Naive thymus-derived CD8-positive, alpha-beta T cell (primary cell): ENCODE measurements at regions not wholly inside any gene's neighbourhood (a gene's known extent, or its start where the extent isn't known, plus 50 kb on each side); places are given as distances from the start of the nearest gene placed in this dataset.

Source experiments
- ATAC-seq, 2 donors: fragments of 150-1000 bp; cut with Tn5 transposase in 1 of 2; sonication (Bioruptor Pico), chemical (Tn5 transposase) in 1 of 2; 1 replicate in 1 of 2; 2 replicates in 1 of 2; pipeline ENCODE4 v1.10.0; 2021; ENCODE audit warnings: mild to moderate bottlenecking in 2 of 2, moderate library complexity in 2 of 2
- POLR2A ChIA-PET: fragments of 350-600 bp; sonication (Branson Sonifier 250); formaldehyde crosslinking; loops from one replicate; lab custom pipeline; 2021; ENCODE audit warnings: antibody characterized with exemption; lab: Charles Lee
- DNase-seq, 10 donors: peaks; one replicate each; pipeline versions ENCODE4 v3.0.0 to v3.0.0-alpha.2; 2020 to 2022
- H3K27ac Mint-ChIP-seq, 10 donors: one replicate each; pipeline ENCODE4 v1.8.0; 2020 to 2022; ENCODE audit warnings: mild to moderate bottlenecking in 10 of 10, mixed read lengths in 10 of 10, moderate library complexity in 4 of 10, inconsistent platforms in 1 of 10
- H3K27me3 Mint-ChIP-seq, 5 donors: one replicate each; pipeline ENCODE4 v1.8.0; 2021 to 2022; ENCODE audit warnings: mixed read lengths in 5 of 5
- H3K36me3 Mint-ChIP-seq, 3 donors: one replicate each; pipeline ENCODE4 v1.8.0; 2020 to 2022; ENCODE audit warnings: mixed read lengths in 3 of 3, mild to moderate bottlenecking in 2 of 3, inconsistent platforms in 1 of 3
- H3K4me1 Mint-ChIP-seq, 4 donors: one replicate each; pipeline ENCODE4 v1.8.0; 2021 to 2022; ENCODE audit warnings: mixed read lengths in 4 of 4
- H3K4me3 Mint-ChIP-seq, 10 donors: one replicate each; pipeline ENCODE4 v1.8.0; 2020 to 2022; ENCODE audit warnings: mild to moderate bottlenecking in 10 of 10, mixed read lengths in 10 of 10, moderate library complexity in 6 of 10, inconsistent platforms in 1 of 10
- H3K9me3 Mint-ChIP-seq, 9 donors: one replicate each; pipeline ENCODE4 v1.8.0; 2020 to 2022; ENCODE audit warnings: mixed read lengths in 9 of 9, mild to moderate bottlenecking in 3 of 9, inconsistent platforms in 1 of 9, moderate library complexity in 1 of 9

DNA sequence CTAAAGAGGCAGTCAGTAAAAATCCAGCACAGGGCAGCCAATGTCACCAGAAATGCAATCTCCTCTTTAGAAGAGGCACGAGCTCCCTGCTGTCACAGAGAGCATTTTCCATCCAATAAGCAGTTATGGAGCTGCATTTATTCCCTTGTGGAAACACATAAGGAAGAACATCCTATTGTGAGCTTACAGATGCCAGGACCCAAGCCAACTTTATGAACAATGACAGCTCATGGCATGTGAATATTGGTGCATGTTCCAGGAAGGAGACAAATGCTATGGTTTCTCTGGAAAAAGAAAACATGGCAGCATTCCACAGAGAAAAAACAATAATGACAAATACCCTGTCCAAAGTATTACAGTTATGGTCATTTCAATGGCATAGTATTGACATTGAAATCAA is 955.6 kb downstream of the UQCRFS1 start:
- DNase-seq: no peak
- Mint-ChIP-seq H3K27ac (no peak overlapping the region), H3K4me1 (no peaks in the 10 kb centered on the region), H3K36me3 (peaks cover 0 to 5% (median 0%) of the 10 kb centered on the region in 3 donors), H3K9me3 (peaks cover 0 to 11% (median 4%) of the 10 kb centered on the region in 9 donors), H3K27me3 (peaks cover 0 to 5% (median 0%) of the 10 kb centered on the region in 5 donors), H3K4me3 (no peak overlapping the region)
- POLR2A ChIA-PET: no interaction called here
- no peak for ATAC-seq

GRCh38 chr19:28247243-28247642 is 965.7 kb downstream of the UQCRFS1 start:
- ATAC-seq (no peak), DNase-seq (no peak)
- H3K27ac Mint-ChIP-seq: no peak overlapping the region
- peaks cover 0 to 14% (median 0%) of the 10 kb centered on the region in 9 donors for H3K9me3 Mint-ChIP-seq
- H3K4me3 Mint-ChIP-seq: no peak overlapping the region
- H3K36me3 Mint-ChIP-seq: no peaks in the 10 kb centered on the region
- H3K4me1 Mint-ChIP-seq: no peaks in the 10 kb centered on the region
- POLR2A ChIA-PET: no interaction called here
- H3K27me3 Mint-ChIP-seq: no peaks in the 10 kb centered on the region

DNA sequence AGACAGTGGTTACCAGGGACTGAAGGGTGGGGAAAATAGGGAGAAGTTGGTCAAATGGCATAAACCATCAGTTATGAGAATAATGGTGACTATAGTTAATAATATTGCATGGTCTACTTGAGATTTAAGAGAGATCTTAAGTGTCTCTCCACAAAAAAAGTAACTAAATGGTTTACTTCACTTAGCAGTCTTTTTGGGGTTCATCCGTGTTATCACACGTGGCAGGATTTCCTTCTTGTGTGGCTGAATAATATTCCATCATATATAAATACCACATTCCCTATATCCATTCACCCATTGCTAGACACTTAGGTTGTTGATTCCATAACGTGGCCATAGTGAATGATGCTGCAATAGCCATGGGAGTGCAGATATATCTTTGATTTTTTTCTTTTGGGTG is 967.0 kb downstream of the UQCRFS1 start:
- Mint-ChIP-seq H3K4me3 (no peak overlapping the region), H3K27ac (no peak overlapping the region), H3K4me1 (no peaks in the 10 kb centered on the region), H3K27me3 (no peaks in the 10 kb centered on the region), H3K9me3 (peaks cover 0 to 14% (median 0%) of the 10 kb centered on the region in 9 donors), H3K36me3 (no peaks in the 10 kb centered on the region)
- ATAC-seq (no peak), DNase-seq (no peak)
- POLR2A ChIA-PET: no interaction called here

DNA sequence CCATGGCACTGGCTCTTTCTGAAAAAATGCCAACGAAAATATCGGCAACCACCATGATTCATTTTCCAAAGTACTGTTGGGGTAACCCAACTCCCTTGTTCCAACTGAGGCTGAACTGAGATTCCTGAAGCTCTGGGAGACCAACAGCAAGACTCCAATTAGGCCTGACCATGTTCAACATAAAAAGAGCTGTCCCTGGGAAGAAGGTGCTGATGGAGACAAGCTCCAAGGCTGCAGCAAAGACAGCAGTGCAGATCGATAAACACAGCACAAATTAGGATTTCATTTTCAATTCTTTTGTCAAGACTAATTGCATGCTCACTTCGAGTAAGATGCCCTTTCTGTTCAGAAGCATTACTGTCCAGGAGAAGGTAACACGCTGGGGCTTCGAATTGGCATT is 968.0 kb downstream of the UQCRFS1 start:
- POLR2A ChIA-PET: no interaction called here
- DNase-seq (no peak), ATAC-seq (no peak)
- Mint-ChIP-seq H3K4me3 (no peak overlapping the region), H3K4me1 (no peaks in the 10 kb centered on the region), H3K9me3 (peaks cover 0 to 14% (median 0%) of the 10 kb centered on the region in 9 donors), H3K36me3 (no peaks in the 10 kb centered on the region), H3K27me3 (peaks cover 0 to 3% (median 0%) of the 10 kb centered on the region in 5 donors), H3K27ac (no peak overlapping the region)

GRCh38 chr19:28242317-28242927 is 970.5 kb downstream of the UQCRFS1 start:
- POLR2A ChIA-PET: no interaction called here
- H3K36me3 Mint-ChIP-seq: no peaks in the 10 kb centered on the region
- no peaks in the 10 kb centered on the region for H3K4me1 Mint-ChIP-seq
- ATAC-seq (no peak), DNase-seq (peak in 4 of 10 donors; percentile 4 to 7 (median 6))
- peaks cover 0 to 14% (median 0%) of the 10 kb centered on the region in 9 donors for H3K9me3 Mint-ChIP-seq
- no peak overlapping the region for H3K27ac Mint-ChIP-seq
- H3K4me3 Mint-ChIP-seq: no peak overlapping the region
- H3K27me3 Mint-ChIP-seq: peaks cover 0 to 3% (median 0%) of the 10 kb centered on the region in 5 donors

- DNase-seq (no peak), ATAC-seq (no peak)
- Mint-ChIP-seq H3K4me1 (no peaks in the 10 kb centered on the region), H3K4me3 (no peak overlapping the region), H3K36me3 (no peaks in the 10 kb centered on the region), H3K27ac (no peak overlapping the region), H3K27me3 (peaks cover 0 to 7% (median 2%) of the 10 kb centered on the region in 5 donors), H3K9me3 (peaks cover 0 to 1% (median 0%) of the 10 kb centered on the region in 9 donors)
- POLR2A ChIA-PET: no interaction called here
Observed at GRCh38 chr19:28239270-28239669, 973.7 kb downstream of the UQCRFS1 start.

GRCh38 chr19:28238270-28238820 is 974.6 kb downstream of the UQCRFS1 start:
- Mint-ChIP-seq H3K4me3 (no peak overlapping the region), H3K4me1 (no peaks in the 10 kb centered on the region), H3K36me3 (no peaks in the 10 kb centered on the region), H3K27me3 (peaks cover 1 to 7% (median 2%) of the 10 kb centered on the region in 5 donors), H3K9me3 (peaks cover 0 to 3% (median 0%) of the 10 kb centered on the region in 9 donors), H3K27ac (peak overlapping the region in 1 of 10 donors; percentile 62)
- POLR2A ChIA-PET: no interaction called here
- DNase-seq (no peak), ATAC-seq (no peak)

DNA sequence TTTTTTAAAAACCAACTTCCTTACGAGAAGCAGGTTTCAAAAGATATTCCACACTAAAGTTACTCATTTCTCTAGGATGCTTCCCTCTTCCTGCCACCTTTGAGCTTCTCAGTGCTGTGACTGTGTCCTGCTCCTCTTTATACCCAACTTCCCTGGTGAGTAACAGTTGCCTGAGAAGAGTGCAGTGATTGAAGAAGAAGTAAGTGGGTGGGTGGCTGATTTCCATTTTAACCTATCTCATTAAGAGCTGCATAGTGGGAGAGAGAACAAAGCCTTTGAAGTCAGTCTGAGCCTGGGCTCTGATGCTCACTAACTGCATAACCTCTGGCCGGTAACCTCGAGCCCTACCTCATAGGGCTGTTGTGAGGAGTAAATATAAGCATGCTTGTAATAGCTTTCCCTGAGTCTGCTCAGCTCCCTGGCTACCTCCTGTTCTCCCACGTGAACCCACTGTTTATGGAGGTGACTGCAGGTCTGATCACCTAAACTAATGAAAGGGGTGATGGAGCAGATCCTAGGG is 977.3 kb downstream of the UQCRFS1 start:
- H3K9me3 Mint-ChIP-seq: peaks cover 0 to 3% (median 0%) of the 10 kb centered on the region in 9 donors
- no peaks in the 10 kb centered on the region for H3K36me3 Mint-ChIP-seq
- no peak for DNase-seq
- POLR2A ChIA-PET: no interaction called here
- peaks cover 1 to 17% (median 2%) of the 10 kb centered on the region in 5 donors for H3K27me3 Mint-ChIP-seq
- H3K4me3 Mint-ChIP-seq: no peak overlapping the region
- no peak overlapping the region for H3K27ac Mint-ChIP-seq
- H3K4me1 Mint-ChIP-seq: no peaks in the 10 kb centered on the region
- ATAC-seq: no peak

- no peaks in the 10 kb centered on the region for H3K4me1 Mint-ChIP-seq
- no peak for ATAC-seq
- no peak overlapping the region for H3K4me3 Mint-ChIP-seq
- H3K27ac Mint-ChIP-seq: no peak overlapping the region
- H3K36me3 Mint-ChIP-seq: no peaks in the 10 kb centered on the region
- POLR2A ChIA-PET: no interaction called here
- peaks cover 0 to 4% (median 0%) of the 10 kb centered on the region in 9 donors for H3K9me3 Mint-ChIP-seq
- DNase-seq: no peak
- H3K27me3 Mint-ChIP-seq: peaks cover 1 to 17% (median 2%) of the 10 kb centered on the region in 5 donors
Observed at GRCh38 chr19:28234637-28235036, 978.3 kb downstream of the UQCRFS1 start.

- POLR2A ChIA-PET: no interaction called here
- H3K9me3 Mint-ChIP-seq: peaks cover 0 to 8% (median 0%) of the 10 kb centered on the region in 9 donors
- H3K36me3 Mint-ChIP-seq: no peaks in the 10 kb centered on the region
- DNase-seq (no peak), ATAC-seq (no peak)
- no peaks in the 10 kb centered on the region for H3K4me1 Mint-ChIP-seq
- no peak overlapping the region for H3K27ac Mint-ChIP-seq
- H3K4me3 Mint-ChIP-seq: no peak overlapping the region
- peaks cover 0 to 17% (median 0%) of the 10 kb centered on the region in 5 donors for H3K27me3 Mint-ChIP-seq
Observed at GRCh38 chr19:28228854-28229253, 984.1 kb downstream of the UQCRFS1 start.

GRCh38 chr19:28224441-28224840 is 988.5 kb downstream of the UQCRFS1 start:
- Mint-ChIP-seq H3K4me1 (peaks cover 0 to 2% (median 0%) of the 10 kb centered on the region in 4 donors), H3K4me3 (no peak overlapping the region), H3K27me3 (peaks cover 0 to 17% (median 3%) of the 10 kb centered on the region in 5 donors), H3K36me3 (no peaks in the 10 kb centered on the region), H3K27ac (no peak overlapping the region), H3K9me3 (peaks cover 0 to 19% (median 0%) of the 10 kb centered on the region in 9 donors)
- POLR2A ChIA-PET: no interaction called here
- DNase-seq (no peak), ATAC-seq (no peak)

DNA sequence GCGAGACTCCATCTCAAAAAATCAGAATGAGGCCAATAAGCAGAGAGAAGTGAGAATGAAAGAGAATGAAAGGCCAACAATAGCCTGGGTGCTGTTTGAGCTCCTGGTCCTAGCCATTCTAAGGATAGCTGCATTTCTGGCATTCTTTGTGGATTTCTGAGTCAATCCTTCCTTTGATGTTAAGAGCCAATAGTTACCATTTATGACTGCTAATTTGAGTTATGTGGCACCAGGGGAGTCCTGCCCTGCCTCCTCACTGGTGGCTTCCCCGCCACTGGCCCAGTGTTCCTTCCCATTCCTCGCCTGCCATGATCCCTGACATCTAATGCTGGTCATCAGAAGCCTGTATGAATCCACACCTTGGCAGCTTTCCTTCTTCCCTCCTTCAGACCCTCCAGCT is 991.2 kb downstream of the UQCRFS1 start:
- Mint-ChIP-seq H3K27me3 (peaks cover 0 to 17% (median 3%) of the 10 kb centered on the region in 5 donors), H3K4me1 (peaks cover 0 to 2% (median 0%) of the 10 kb centered on the region in 4 donors), H3K27ac (no peak overlapping the region), H3K4me3 (no peak overlapping the region), H3K9me3 (peaks cover 0 to 19% (median 0%) of the 10 kb centered on the region in 9 donors), H3K36me3 (no peaks in the 10 kb centered on the region)
- DNase-seq (no peak), ATAC-seq (no peak)
- POLR2A ChIA-PET: no interaction called here

- Mint-ChIP-seq H3K27me3 (peaks cover 3 to 28% (median 6%) of the 10 kb centered on the region in 5 donors), H3K4me3 (no peak overlapping the region), H3K36me3 (no peaks in the 10 kb centered on the region), H3K9me3 (peaks cover 0 to 31% (median 5%) of the 10 kb centered on the region in 9 donors), H3K27ac (no peak overlapping the region), H3K4me1 (peaks cover 0 to 4% (median 0%) of the 10 kb centered on the region in 4 donors)
- POLR2A ChIA-PET: no interaction called here
- ATAC-seq: no peak
- DNase-seq: no peak
Observed at GRCh38 chr19:28218728-28219127, 994.2 kb downstream of the UQCRFS1 start.
